IPS DF 19.7 (cell line): ENCODE measurements at regions not wholly inside any gene's neighbourhood (a gene's known extent, or its start where the extent isn't known, plus 50 kb on each side); places are given as distances from the start of the nearest gene placed in this dataset.
"Not testable (repeated sequence)": the region's sequence is repeated elsewhere in the genome, so short reads cannot be mapped to it uniquely, and the experiment has no call there.

Experiments
- DNase-seq: peaks from one replicate; pipeline ENCODE4 v3.0.0-alpha.2; 2013; ENCODE audit warnings: low read depth, low spot score

- no peak for DNase-seq
These were observed 71.1 kb upstream of the DLG1 start for GRCh38 chr3:197369545-197369944.

- DNase-seq: no peak
These were observed 70.4 kb upstream of the DLG1 start for GRCh38 chr3:197368821-197369220.

GRCh38 chr3:197368330-197368729 is 69.9 kb upstream of the DLG1 start:
- DNase-seq: no peak

DNA sequence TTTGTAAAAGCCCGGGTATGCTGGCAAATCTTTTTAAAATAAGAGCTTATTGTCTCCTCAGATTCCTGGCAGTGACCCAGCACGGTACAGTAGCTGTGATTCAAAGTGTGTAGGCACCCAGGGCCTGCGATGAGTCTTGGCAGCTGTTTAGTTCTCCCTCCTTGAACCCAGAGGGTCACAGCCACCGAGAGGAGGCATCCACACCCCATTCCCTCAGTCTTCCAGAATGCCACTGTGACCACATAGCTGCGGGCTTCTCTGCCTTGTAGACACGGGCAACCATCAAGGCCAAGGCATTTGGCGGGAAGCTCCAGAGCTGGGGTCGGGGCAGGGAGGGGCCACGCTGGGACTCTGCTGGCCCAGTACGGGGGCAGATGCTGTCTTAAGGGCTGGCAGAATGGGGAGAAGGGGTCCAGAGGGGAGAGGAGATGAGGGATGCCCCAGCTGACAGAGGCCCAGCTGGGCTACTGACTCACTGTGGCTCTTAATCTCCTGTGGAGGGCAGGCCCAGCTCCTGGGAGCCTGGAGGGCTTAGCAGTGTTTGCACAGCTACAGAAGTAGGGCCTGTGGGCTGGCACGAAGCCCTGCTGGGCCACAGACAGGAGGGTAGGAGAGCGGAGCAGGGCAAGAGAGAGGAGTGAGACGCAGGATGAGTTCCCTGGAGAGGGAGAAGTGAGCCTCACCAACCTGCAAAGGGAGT is 68.8 kb upstream of the DLG1 start:
- DNase-seq: no peak

- no peak for DNase-seq
These were observed 68.1 kb upstream of the DLG1 start for GRCh38 chr3:197366301-197367044.

DNA sequence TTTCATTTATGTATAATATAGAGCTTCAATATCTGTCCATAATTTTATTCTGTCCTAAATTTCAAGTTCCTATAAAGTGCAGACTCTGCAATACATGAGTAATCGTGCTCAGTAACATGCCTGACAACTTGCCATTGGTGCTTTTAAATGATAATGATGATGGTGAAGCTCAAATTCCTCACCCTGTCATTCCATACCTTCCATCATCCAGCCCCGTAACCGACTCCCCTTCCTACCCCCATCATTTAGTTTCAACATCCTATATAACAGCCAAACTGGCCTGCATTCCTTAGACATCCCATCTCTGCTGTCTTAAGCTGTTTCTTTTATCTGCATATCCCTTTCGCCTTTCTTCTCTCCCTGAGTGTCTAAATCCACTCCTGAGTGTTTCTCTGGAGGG is 67.2 kb upstream of the DLG1 start:
- no peak for DNase-seq

DNA sequence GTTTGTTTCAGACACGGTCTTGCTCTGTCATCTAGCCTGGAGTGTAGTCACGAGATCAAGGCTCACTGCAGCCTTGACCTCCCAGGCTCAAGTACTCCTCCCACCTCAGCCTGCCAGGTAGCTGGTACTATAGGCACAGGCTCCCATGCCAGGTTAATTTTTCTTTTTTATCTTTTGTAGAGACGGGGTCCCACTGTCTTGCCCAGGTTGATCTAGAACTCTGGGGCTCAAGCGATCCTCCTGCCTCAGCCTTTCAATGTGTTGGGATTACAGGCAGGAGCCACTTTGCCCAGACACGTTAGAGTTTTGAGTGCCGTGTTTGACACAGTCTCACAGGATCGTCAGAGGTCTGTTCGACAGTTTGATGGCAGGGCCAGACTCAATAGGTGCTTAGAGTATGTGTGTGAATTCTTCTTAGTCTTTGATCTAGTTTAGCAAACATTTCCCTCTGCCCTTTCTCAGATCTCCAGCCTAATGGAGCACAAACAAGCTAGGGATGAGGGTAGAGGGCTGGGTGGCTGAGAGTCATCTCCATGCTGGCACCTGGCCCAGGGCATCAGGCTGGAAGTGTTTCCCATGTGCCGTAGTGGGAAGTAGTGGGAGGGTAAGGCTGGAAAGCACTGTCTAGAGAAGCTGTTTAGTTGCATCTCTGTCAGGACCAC is 66.1 kb upstream of the DLG1 start:
- DNase-seq: no peak

- DNase-seq: no peak
These were observed 65.4 kb upstream of the DLG1 start for GRCh38 chr3:197363553-197364409.

- no peak for DNase-seq
These were observed 63.7 kb upstream of the DLG1 start for GRCh38 chr3:197362081-197362480.

DNA sequence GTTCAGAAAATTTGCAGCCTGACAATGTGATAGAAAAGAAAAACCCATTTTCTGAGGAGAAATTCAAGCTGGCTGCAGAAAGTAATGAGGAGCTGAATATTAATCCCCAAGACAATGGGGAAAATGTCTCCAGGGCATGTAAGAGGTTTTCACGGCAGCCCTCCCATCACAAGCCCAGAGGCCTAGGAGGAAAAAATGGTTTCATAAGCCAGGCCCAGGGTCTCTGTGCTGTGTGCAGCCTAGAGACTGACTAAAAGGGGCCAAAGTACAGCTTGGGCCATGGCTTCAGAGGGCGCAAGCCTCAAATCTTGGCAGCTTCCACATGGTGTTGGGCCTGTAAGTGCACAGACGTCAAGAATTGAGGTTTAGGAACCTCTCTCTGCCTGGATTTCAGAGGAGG is 61.7 kb upstream of the DLG1 start:
- not testable (repeated sequence) for DNase-seq

GRCh38 chr3:197359476-197359875 is 61.1 kb upstream of the DLG1 start:
- DNase-seq: not testable (repeated sequence)

DNA sequence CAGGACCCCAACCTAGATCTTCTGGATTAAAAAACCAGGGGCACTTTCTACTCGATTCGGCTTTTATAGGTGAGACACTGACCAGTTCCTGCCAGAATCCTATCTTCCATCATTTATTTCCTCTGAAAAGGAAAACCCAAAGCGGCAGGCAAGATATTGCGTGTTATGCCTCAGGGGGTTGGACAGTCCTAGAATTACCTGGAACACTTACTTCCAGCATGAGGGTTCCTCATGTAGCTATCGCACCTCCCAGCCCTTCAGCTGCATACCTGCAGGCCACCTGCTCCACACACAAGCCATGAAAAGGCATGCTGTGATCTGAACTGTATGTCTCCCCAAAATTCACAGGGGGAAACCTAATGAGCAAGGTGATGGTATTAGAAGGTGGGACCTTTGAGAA is 58.3 kb upstream of the DLG1 start:
- no peak for DNase-seq

- no peak for DNase-seq
These were observed 57.9 kb upstream of the DLG1 start for GRCh38 chr3:197356275-197356674.

- DNase-seq: no peak
These were observed 57.3 kb upstream of the DLG1 start for GRCh38 chr3:197355713-197356112.

DNA sequence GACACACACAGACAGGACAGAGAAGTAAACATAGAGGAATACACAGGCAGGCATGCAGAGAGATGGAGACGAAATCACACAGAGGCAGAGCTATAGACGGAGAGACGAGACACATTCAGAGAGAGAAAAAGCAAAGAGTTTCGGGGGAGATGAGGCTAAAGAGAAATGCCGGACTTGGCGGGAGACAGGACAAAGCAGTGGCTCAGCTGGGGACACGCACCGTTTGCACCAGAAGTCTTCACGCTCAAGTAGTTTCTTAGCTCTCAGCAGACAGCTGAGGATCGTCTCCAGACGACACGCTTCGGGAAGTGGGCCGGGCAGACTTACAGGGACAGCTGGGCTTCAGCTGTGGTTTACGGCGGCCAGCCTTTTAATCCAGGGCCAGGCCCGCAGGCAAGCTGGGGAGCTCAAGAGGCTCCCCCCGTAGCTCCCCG is 56.2 kb upstream of the DLG1 start:
- no peak for DNase-seq

DNA sequence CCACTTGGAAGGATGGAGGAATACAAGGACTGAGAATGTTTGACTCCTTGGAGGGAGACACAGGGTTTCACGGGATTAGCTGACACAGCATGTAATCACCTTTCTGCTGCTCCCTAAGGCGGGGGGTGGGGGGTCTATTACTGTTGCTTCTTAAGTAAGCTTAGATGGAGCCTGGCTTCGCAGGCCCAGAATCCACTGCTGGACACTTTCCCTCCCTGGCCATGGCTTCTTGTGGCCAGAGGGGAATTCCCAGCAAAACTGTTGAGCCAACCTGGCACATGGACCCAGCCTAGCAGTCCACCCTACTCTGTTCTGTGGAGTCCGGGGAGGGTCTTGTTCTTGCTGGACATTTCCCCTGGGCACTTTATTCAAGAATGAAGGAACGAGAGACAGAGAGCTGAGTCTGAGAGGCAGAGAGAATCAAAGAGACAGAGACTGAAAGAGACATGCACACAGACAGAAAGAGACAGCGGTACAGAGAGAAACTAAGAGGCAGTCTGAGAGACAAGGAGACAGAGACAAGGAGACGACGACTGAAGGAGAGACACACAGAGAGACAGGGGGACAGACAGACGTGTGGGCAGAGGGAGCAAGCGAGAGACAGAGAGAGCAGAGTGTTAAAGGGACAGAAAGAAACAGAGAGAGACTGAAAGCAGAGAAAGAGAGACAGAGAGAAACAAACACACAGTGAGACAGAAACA is 55.6 kb upstream of the DLG1 start:
- no peak for DNase-seq

- no peak for DNase-seq
These were observed 54.8 kb upstream of the DLG1 start for GRCh38 chr3:197353001-197353866.

DNA sequence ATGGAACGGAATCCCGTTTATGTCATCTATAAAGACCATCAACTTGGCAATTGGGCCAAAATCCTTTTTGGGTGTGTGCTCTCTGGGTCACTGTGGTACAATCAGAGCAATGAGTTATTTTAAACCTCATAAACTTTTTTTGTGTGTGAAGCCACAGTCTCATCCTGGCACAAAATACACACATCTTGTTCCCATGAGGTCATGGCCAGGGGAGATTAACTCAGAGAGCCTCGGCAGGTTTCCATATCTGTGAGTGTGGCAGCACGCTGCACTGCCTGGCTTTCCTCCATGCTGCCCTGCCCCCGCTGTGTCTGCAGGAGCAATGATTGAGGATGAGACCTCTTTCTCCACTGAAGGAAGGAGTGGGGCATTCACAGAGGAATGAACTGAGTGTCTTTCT is 54.0 kb upstream of the DLG1 start:
- no peak for DNase-seq

- no peak for DNase-seq
These were observed 52.0 kb upstream of the DLG1 start for GRCh38 chr3:197350446-197350845.

DNA sequence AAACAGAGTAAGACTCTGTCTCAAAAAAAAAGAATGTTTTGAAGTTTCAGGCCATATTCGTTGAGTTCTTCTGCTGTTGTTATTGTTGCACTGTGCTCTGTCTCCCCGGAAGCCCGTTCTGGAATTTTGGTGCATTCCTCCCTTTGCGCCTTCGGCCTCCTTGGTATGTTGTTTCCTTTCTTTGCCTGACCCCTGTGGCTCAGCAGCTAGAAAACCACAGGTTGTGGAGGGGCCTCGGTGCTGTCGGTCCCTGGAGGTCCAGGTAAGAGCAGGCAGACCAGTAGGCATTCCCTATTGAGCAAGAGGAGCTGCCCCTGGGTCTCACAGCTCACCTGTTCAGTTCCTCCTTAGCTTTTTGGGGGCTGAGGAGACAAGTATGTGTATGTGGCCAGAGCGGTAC is 51.0 kb upstream of the DLG1 start:
- DNase-seq: no peak
